ENCODE measurements at regions not wholly inside any gene's neighbourhood (a gene's known extent, or its start where the extent isn't known, plus 50 kb on each side); places are given as distances from the start of the nearest gene placed in this dataset.

- no peaks in the 10 kb centered on the region for H3K27me3 ChIP-seq (ENCODE audit: control insufficient read depth, insufficient read depth, low read length)
- no peak overlapping the region for H3K27ac ChIP-seq (ENCODE audit: low read length)
- no peak overlapping the region for H3K4me3 ChIP-seq (ENCODE audit: low read length)
- WGBS (ENCODE audit: insufficient coverage, insufficient read length) = no CpG with 5 or more reads among the region's 2 CpGs
- H3K4me1 ChIP-seq (ENCODE audit: control insufficient read depth, insufficient read depth, low read length) = no peaks in the 10 kb centered on the region
- H3K36me3 ChIP-seq (ENCODE audit: control insufficient read depth, insufficient read depth, low read length) = no peaks in the 10 kb centered on the region
- H3K9me3 ChIP-seq (ENCODE audit: control insufficient read depth, insufficient read depth, low read length) = no peaks in the 10 kb centered on the region
- no peak for DNase-seq (ENCODE audit: low read depth, low spot score)
These were observed 469.3 kb downstream of the LRIG3 start for GRCh38 chr12:58450868-58451482.

- no peak for DNase-seq (ENCODE audit: low read depth, low spot score)
- Histone ChIP-seq H3K36me3 (ENCODE audit: control insufficient read depth, insufficient read depth, low read length) (no peaks in the 10 kb centered on the region), H3K4me1 (ENCODE audit: control insufficient read depth, insufficient read depth, low read length) (no peaks in the 10 kb centered on the region), H3K27me3 (ENCODE audit: control insufficient read depth, insufficient read depth, low read length) (no peaks in the 10 kb centered on the region), H3K4me3 (ENCODE audit: low read length) (no peak overlapping the region), H3K27ac (ENCODE audit: low read length) (no peak overlapping the region), H3K9me3 (ENCODE audit: control insufficient read depth, insufficient read depth, low read length) (no peaks in the 10 kb centered on the region)
- WGBS (ENCODE audit: insufficient coverage, insufficient read length) = no CpG with 5 or more reads among the region's 2 CpGs
These were observed 467.8 kb downstream of the LRIG3 start for GRCh38 chr12:58452546-58452945.

GRCh38 chr12:58453306-58453705 is 467.0 kb downstream of the LRIG3 start:
- H3K36me3 ChIP-seq (ENCODE audit: control insufficient read depth, insufficient read depth, low read length) = no peaks in the 10 kb centered on the region
- no CpG with 5 or more reads among the region's 3 CpGs for WGBS (ENCODE audit: insufficient coverage, insufficient read length)
- no peak overlapping the region for H3K4me3 ChIP-seq (ENCODE audit: low read length)
- no peaks in the 10 kb centered on the region for H3K9me3 ChIP-seq (ENCODE audit: control insufficient read depth, insufficient read depth, low read length)
- H3K4me1 ChIP-seq (ENCODE audit: control insufficient read depth, insufficient read depth, low read length) = no peaks in the 10 kb centered on the region
- H3K27me3 ChIP-seq (ENCODE audit: control insufficient read depth, insufficient read depth, low read length) = no peaks in the 10 kb centered on the region
- no peak for DNase-seq (ENCODE audit: low read depth, low spot score)
- H3K27ac ChIP-seq (ENCODE audit: low read length) = no peak overlapping the region

DNA sequence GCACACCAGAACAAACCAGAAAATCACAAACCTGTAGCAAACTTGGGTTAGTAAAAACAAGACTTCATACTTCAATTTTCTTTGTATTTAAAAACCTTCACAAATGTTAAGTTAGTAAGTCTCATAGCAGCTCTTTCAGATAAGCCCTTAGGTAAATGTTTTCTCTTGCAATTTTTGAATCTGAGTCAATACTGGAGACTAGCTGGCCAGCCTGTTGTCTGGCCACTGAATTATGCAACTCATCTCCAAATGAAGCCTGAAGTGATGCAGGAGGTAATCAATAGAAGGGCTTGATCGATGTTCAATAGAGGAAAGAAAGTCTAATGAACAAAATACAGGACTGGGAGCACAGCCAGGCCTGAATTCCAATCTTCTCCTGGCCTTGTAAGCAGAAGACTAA is 465.2 kb downstream of the LRIG3 start:
- Histone ChIP-seq H3K27ac (ENCODE audit: low read length) (no peak overlapping the region), H3K4me1 (ENCODE audit: control insufficient read depth, insufficient read depth, low read length) (no peaks in the 10 kb centered on the region), H3K36me3 (ENCODE audit: control insufficient read depth, insufficient read depth, low read length) (no peaks in the 10 kb centered on the region), H3K9me3 (ENCODE audit: control insufficient read depth, insufficient read depth, low read length) (no peaks in the 10 kb centered on the region), H3K27me3 (ENCODE audit: control insufficient read depth, insufficient read depth, low read length) (no peaks in the 10 kb centered on the region), H3K4me3 (ENCODE audit: low read length) (no peak overlapping the region)
- no peak for DNase-seq (ENCODE audit: low read depth, low spot score)
- WGBS (ENCODE audit: insufficient coverage, insufficient read length) = no CpG with 5 or more reads among the region's 1 CpG

- no CpG with 5 or more reads among the region's 1 CpG for WGBS (ENCODE audit: insufficient coverage, insufficient read length)
- Histone ChIP-seq H3K4me3 (ENCODE audit: low read length) (no peak overlapping the region), H3K27ac (ENCODE audit: low read length) (no peak overlapping the region), H3K4me1 (ENCODE audit: control insufficient read depth, insufficient read depth, low read length) (no peaks in the 10 kb centered on the region), H3K36me3 (ENCODE audit: control insufficient read depth, insufficient read depth, low read length) (no peaks in the 10 kb centered on the region), H3K9me3 (ENCODE audit: control insufficient read depth, insufficient read depth, low read length) (no peaks in the 10 kb centered on the region), H3K27me3 (ENCODE audit: control insufficient read depth, insufficient read depth, low read length) (no peaks in the 10 kb centered on the region)
- no peak for DNase-seq (ENCODE audit: low read depth, low spot score)
These were observed 462.2 kb downstream of the LRIG3 start for GRCh38 chr12:58458102-58458501.

DNA sequence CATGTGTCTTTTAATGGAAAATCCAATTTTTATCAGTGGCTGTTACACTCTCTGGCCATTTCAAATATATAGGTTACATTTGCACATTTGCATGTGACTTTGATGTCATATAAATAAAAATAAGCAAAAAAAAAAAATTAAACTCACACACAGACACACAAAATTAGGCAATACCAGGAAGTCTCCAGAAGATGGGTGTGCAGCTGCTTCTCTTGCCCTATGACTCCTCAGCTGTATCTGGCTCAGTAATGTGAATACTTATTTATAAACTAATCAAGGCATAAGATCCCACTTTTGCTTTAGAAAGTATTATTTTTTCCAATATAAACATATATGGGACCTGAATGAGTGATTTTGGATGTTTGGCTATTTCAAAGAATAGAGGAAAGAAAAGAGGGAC is 461.1 kb downstream of the LRIG3 start:
- H3K36me3 ChIP-seq (ENCODE audit: control insufficient read depth, insufficient read depth, low read length) = no peaks in the 10 kb centered on the region
- DNase-seq (ENCODE audit: low read depth, low spot score) = no peak
- no peaks in the 10 kb centered on the region for H3K9me3 ChIP-seq (ENCODE audit: control insufficient read depth, insufficient read depth, low read length)
- no peak overlapping the region for H3K27ac ChIP-seq (ENCODE audit: low read length)
- H3K4me3 ChIP-seq (ENCODE audit: low read length) = no peak overlapping the region
- no peaks in the 10 kb centered on the region for H3K27me3 ChIP-seq (ENCODE audit: control insufficient read depth, insufficient read depth, low read length)
- H3K4me1 ChIP-seq (ENCODE audit: control insufficient read depth, insufficient read depth, low read length) = no peaks in the 10 kb centered on the region

GRCh38 chr12:58463051-58463450 is 457.3 kb downstream of the LRIG3 start:
- 0 out of 2 replicates have a peak, but pooled peaks cover 2% of the 10 kb centered on the region for H3K9me3 ChIP-seq (ENCODE audit: control insufficient read depth, insufficient read depth, low read length)
- H3K4me3 ChIP-seq (ENCODE audit: low read length) = no peak overlapping the region
- no peak for DNase-seq (ENCODE audit: low read depth, low spot score)
- H3K4me1 ChIP-seq (ENCODE audit: control insufficient read depth, insufficient read depth, low read length) = no peaks in the 10 kb centered on the region
- H3K27me3 ChIP-seq (ENCODE audit: control insufficient read depth, insufficient read depth, low read length) = no peaks in the 10 kb centered on the region
- no peak overlapping the region for H3K27ac ChIP-seq (ENCODE audit: low read length)
- H3K36me3 ChIP-seq (ENCODE audit: control insufficient read depth, insufficient read depth, low read length) = no peaks in the 10 kb centered on the region
- WGBS (ENCODE audit: insufficient coverage, insufficient read length) = no CpG with 5 or more reads among the region's 3 CpGs

DNA sequence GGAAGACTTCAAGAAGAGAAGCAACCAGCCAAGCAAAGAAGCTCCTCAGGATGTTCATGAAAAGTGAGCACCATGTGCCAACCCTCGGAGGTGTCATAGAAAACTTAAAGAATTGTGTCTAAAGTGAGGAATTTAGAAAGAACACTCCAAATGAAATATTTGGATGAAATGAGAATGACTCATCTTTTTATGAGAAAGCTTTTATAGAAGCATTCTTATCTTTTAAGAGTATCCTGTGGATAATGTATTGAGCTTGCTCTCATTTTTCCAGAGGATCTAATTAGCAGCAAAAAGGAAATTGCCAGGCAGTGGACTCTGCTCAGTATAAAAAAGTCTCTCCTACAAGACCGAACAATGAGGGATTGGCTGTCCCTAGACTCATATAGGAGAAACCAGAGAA is 454.9 kb downstream of the LRIG3 start:
- WGBS (ENCODE audit: insufficient coverage, insufficient read length) = no CpG with 5 or more reads among the region's 2 CpGs
- no peaks in the 10 kb centered on the region for H3K4me1 ChIP-seq (ENCODE audit: control insufficient read depth, insufficient read depth, low read length)
- no peak for DNase-seq (ENCODE audit: low read depth, low spot score)
- 0 out of 2 replicates have a peak, but pooled peaks cover 2% of the 10 kb centered on the region for H3K9me3 ChIP-seq (ENCODE audit: control insufficient read depth, insufficient read depth, low read length)
- H3K27me3 ChIP-seq (ENCODE audit: control insufficient read depth, insufficient read depth, low read length) = no peaks in the 10 kb centered on the region
- no peak overlapping the region for H3K4me3 ChIP-seq (ENCODE audit: low read length)
- H3K27ac ChIP-seq (ENCODE audit: low read length) = no peak overlapping the region
- H3K36me3 ChIP-seq (ENCODE audit: control insufficient read depth, insufficient read depth, low read length) = no peaks in the 10 kb centered on the region

- no peak for DNase-seq (ENCODE audit: low read depth, low spot score)
- H3K4me1 ChIP-seq (ENCODE audit: control insufficient read depth, insufficient read depth, low read length) = no peaks in the 10 kb centered on the region
- H3K9me3 ChIP-seq (ENCODE audit: control insufficient read depth, insufficient read depth, low read length) = 0 out of 2 replicates have a peak, but pooled peaks cover 2% of the 10 kb centered on the region
- no peaks in the 10 kb centered on the region for H3K36me3 ChIP-seq (ENCODE audit: control insufficient read depth, insufficient read depth, low read length)
- H3K4me3 ChIP-seq (ENCODE audit: low read length) = no peak overlapping the region
- H3K27me3 ChIP-seq (ENCODE audit: control insufficient read depth, insufficient read depth, low read length) = no peaks in the 10 kb centered on the region
- no peak overlapping the region for H3K27ac ChIP-seq (ENCODE audit: low read length)
- no CpG with 5 or more reads among the region's 1 CpG for WGBS (ENCODE audit: insufficient coverage, insufficient read length)
These were observed 449.9 kb downstream of the LRIG3 start for GRCh38 chr12:58470266-58471010.

- DNase-seq (ENCODE audit: low read depth, low spot score) = no peak
These were observed 440.9 kb downstream of the LRIG3 start for GRCh38 chr12:58479401-58479800.

GRCh38 chr12:58481811-58482210 is 438.5 kb downstream of the LRIG3 start:
- Histone ChIP-seq H3K4me3 (ENCODE audit: low read length) (no peak overlapping the region), H3K27ac (ENCODE audit: low read length) (no peak overlapping the region), H3K9me3 (ENCODE audit: control insufficient read depth, insufficient read depth, low read length) (no peaks in the 10 kb centered on the region), H3K27me3 (ENCODE audit: control insufficient read depth, insufficient read depth, low read length) (no peaks in the 10 kb centered on the region), H3K4me1 (ENCODE audit: control insufficient read depth, insufficient read depth, low read length) (no peaks in the 10 kb centered on the region), H3K36me3 (ENCODE audit: control insufficient read depth, insufficient read depth, low read length) (no peaks in the 10 kb centered on the region)
- no CpG with 5 or more reads among the region's 3 CpGs for WGBS (ENCODE audit: insufficient coverage, insufficient read length)
- no peak for DNase-seq (ENCODE audit: low read depth, low spot score)

More at GRCh38 chr12:58479401-58479800, 440.9 kb downstream of the LRIG3 start:
- no peak overlapping the region for H3K27ac ChIP-seq (ENCODE audit: low read length)
- no peaks in the 10 kb centered on the region for H3K9me3 ChIP-seq (ENCODE audit: control insufficient read depth, insufficient read depth, low read length)
- no peaks in the 10 kb centered on the region for H3K36me3 ChIP-seq (ENCODE audit: control insufficient read depth, insufficient read depth, low read length)
- no peak overlapping the region for H3K4me3 ChIP-seq (ENCODE audit: low read length)
- no peaks in the 10 kb centered on the region for H3K27me3 ChIP-seq (ENCODE audit: control insufficient read depth, insufficient read depth, low read length)
- H3K4me1 ChIP-seq (ENCODE audit: control insufficient read depth, insufficient read depth, low read length) = no peaks in the 10 kb centered on the region
